ENCODE measurements at regions not wholly inside any gene's neighbourhood (a gene's known extent, or its start where the extent isn't known, plus 50 kb on each side); places are given as distances from the start of the nearest gene placed in this dataset.

DNA sequence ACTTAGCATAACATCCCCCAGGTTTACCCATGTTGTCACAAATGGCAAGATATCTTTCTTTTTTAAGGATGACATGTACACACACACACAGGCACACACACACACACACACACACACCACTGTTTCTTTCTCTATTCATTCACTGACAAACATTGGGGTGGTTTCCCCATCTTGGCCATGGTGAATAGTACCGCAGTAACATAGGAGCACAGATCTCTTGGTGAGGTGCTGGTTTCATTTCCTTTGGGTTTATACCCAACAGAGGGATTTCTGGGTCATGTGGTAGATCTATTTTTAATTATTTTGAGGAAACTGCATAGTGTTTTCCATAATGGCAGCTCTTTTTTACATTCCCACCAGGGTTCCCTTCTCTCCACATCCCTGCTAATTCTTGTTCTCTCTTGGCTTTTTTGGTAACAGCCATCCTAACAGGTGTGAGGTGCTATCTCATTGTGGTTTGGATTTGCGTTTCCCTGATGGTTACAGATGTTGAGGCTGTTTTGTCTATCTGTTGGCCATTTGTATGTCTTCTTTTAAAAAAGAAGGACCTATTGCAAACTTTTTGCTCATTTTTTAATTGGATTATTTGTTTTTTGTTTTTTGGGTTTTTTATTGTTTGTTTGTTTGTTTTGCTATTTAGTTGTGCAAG, 251.7 kb upstream of the IRS2 start:
- DNase-seq (ENCODE audit: low read depth) = no peak
- no peak overlapping the region for H3K4me3 ChIP-seq (ENCODE audit: low read depth, low read length)
- in situ Hi-C loops (cut with HindIII; ENCODE audit: low sequenced_read_pairs) = no loop called here
- TF ChIP-seq, protein P1, sequence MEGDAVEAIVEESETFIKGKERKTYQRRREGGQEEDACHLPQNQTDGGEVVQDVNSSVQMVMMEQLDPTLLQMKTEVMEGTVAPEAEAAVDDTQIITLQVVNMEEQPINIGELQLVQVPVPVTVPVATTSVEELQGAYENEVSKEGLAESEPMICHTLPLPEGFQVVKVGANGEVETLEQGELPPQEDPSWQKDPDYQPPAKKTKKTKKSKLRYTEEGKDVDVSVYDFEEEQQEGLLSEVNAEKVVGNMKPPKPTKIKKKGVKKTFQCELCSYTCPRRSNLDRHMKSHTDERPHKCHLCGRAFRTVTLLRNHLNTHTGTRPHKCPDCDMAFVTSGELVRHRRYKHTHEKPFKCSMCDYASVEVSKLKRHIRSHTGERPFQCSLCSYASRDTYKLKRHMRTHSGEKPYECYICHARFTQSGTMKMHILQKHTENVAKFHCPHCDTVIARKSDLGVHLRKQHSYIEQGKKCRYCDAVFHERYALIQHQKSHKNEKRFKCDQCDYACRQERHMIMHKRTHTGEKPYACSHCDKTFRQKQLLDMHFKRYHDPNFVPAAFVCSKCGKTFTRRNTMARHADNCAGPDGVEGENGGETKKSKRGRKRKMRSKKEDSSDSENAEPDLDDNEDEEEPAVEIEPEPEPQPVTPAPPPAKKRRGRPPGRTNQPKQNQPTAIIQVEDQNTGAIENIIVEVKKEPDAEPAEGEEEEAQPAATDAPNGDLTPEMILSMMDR (IDR thresholded peaks at IDR 0.05; ENCODE audit: low read depth, low read length, missing control alignments) = no peak

DNA sequence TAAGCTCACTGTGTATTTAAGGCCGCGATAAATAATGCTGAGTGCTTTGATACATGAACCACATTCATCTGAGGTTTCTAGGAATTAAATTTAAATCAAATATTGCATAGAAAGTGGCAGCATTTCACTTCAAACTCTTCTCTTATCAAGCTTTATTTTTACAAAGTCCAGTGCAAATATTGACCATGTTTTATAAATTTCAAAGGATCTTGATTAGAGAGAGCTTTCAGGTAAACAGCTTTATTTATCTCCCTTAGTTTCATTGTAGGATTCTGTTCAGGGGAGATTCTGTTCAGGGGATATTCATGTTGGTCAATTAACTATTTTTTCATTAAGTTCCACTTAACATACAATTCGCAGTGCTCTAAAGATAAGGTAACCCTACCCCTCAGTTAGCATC, 249.7 kb upstream of the IRS2 start:
- H3K4me3 ChIP-seq (ENCODE audit: low read depth, low read length) = no peak overlapping the region
- in situ Hi-C loops (cut with HindIII; ENCODE audit: low sequenced_read_pairs) = no loop called here
- DNase-seq (ENCODE audit: low read depth) = no peak
- TF ChIP-seq, protein P1 (IDR thresholded peaks at IDR 0.05; ENCODE audit: low read depth, low read length, missing control alignments) = no peak

DNA sequence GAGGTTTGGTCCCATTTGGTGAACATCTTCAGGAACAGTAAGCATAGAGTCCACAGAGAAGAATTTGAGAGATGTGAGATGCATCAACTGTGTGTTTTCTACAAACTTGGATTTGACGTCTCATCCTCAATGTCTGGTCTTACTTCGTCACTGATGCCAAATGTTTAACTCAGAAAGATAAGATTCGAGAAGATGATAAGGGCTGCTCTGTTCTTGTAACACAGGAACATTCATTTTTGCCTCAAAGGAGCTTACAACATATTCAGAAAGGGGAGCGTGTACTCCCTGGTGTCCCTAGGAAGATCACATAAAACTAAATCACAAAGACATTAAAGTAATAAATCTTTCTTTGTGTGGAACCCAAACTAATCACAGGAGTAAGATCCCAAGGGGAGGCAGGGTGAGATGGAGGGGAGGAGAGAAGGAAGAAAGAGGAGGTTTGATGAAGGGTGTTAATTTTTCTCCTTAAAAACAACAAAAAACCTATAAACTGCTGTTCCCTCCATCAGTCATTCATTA, 247.7 kb upstream of the IRS2 start:
- TF ChIP-seq, protein P1 (IDR thresholded peaks at IDR 0.05; ENCODE audit: low read depth, low read length, missing control alignments) = no peak
- no peak for DNase-seq (ENCODE audit: low read depth)
- H3K4me3 ChIP-seq (ENCODE audit: low read depth, low read length) = no peak overlapping the region
- in situ Hi-C loops (cut with HindIII; ENCODE audit: low sequenced_read_pairs) = no loop called here

DNA sequence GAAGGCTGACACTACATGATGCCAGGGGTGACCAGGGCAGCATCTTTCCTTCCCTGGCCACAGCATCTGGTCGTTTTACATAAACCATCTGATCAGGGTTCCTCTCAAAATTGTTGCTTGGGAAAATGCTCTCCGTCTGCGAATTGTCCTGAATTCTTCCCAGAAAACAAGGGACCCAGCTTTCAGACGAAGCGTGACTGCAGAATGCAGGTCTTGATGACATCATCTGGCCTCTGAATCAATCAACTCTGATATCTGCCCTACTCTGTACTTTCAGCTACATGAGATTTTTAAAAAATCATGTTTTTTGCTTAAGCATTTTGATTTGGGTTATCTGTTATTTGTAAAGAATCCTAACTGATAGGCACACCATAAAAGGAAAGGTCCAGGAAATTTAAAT, 246.6 kb upstream of the IRS2 start:
- no peak for DNase-seq (ENCODE audit: low read depth)
- TF ChIP-seq, protein P1 (IDR thresholded peaks at IDR 0.05; ENCODE audit: low read depth, low read length, missing control alignments) = no peak
- in situ Hi-C loops (cut with HindIII; ENCODE audit: low sequenced_read_pairs) = no loop called here
- H3K4me3 ChIP-seq (ENCODE audit: low read depth, low read length) = no peak overlapping the region

- in situ Hi-C loops (cut with HindIII; ENCODE audit: low sequenced_read_pairs) = no loop called here
- no peak overlapping the region for H3K4me3 ChIP-seq (ENCODE audit: low read depth, low read length)
- TF ChIP-seq, protein P1 (IDR thresholded peaks at IDR 0.05; ENCODE audit: low read depth, low read length, missing control alignments) = no peak
- no peak for DNase-seq (ENCODE audit: low read depth)
These were observed 244.1 kb upstream of the IRS2 start for GRCh38 chr13:110030394-110030928.

GRCh38 chr13:110028838-110029621, 242.6 kb upstream of the IRS2 start:
- in situ Hi-C loops (cut with HindIII; ENCODE audit: low sequenced_read_pairs) = no loop called here
- TF ChIP-seq, protein P1 (IDR thresholded peaks at IDR 0.05; ENCODE audit: low read depth, low read length, missing control alignments) = no peak
- no peak for DNase-seq (ENCODE audit: low read depth)
- no peak overlapping the region for H3K4me3 ChIP-seq (ENCODE audit: low read depth, low read length)
